Astrocyte of the spinal cord (primary cell): ENCODE measurements at regions not wholly inside any gene's neighbourhood (a gene's known extent, or its start where the extent isn't known, plus 50 kb on each side); places are given as distances from the start of the nearest gene placed in this dataset.
"Not testable (repeated sequence)": the region's sequence is repeated elsewhere in the genome, so short reads cannot be mapped to it uniquely, and the experiment has no call there.

Experiments used
- DNase-seq: peaks from one replicate; pipeline ENCODE4 v3.0.0; 2011; ENCODE audit warnings: low read depth, low spot score
- H3K4me3 ChIP-seq: 2 replicates; pipeline ENCODE4 v1.5.1; 2011; ENCODE audit warnings: low read depth, mild to moderate bottlenecking, low read length, moderate library complexity
- CTCF ChIP-seq: IDR thresholded peaks from 2 replicates; pipeline ENCODE4 v1.5.1; 2012; ENCODE audit warnings: low read depth, mild to moderate bottlenecking, low read length, inconsistent platforms
- in situ Hi-C: cut with HindIII; loops from 2 replicates; pipeline ENCODE4 v1.10.0; 2017; ENCODE audit warnings: low sequenced_read_pairs

GRCh38 chr10:45106236-45106856 is 105.6 kb downstream of the ZNF22 start:
- DNase-seq: no peak
- in situ Hi-C loops: no loop called here
- H3K4me3 ChIP-seq: no peak overlapping the region
- TF ChIP-seq CTCF: no peak

GRCh38 chr10:45111509-45111908 is 110.8 kb downstream of the ZNF22 start:
- in situ Hi-C loops: no loop called here
- TF ChIP-seq CTCF: no peak
- DNase-seq: no peak
- H3K4me3 ChIP-seq: no peak overlapping the region

GRCh38 chr10:45117940-45118339 is 117.2 kb downstream of the ZNF22 start:
- DNase-seq, in situ Hi-C loops, H3K4me3 ChIP-seq: not testable (repeated sequence)

GRCh38 chr10:45118929-45119328 is 118.2 kb downstream of the ZNF22 start:
- no peak for DNase-seq
- H3K4me3 ChIP-seq: no peak overlapping the region
- TF ChIP-seq CTCF: no peak
- in situ Hi-C loops: no loop called here

- DNase-seq, in situ Hi-C loops: not testable (repeated sequence)
Measured at GRCh38 chr10:45122180-45122860, 121.6 kb downstream of the ZNF22 start.

GRCh38 chr10:45135443-45136198 is 134.9 kb downstream of the ZNF22 start:
- no peak for TF ChIP-seq CTCF
- in situ Hi-C loops: no loop called here
- no peak overlapping the region for H3K4me3 ChIP-seq
- no peak for DNase-seq

More at GRCh38 chr10:45122180-45122860, 121.6 kb downstream of the ZNF22 start:
- not testable (repeated sequence) for H3K4me3 ChIP-seq

GRCh38 chr10:45136256-45136655 is 135.5 kb downstream of the ZNF22 start:
- in situ Hi-C loops: no loop called here
- DNase-seq: no peak
- no peak overlapping the region for H3K4me3 ChIP-seq
- TF ChIP-seq CTCF: no peak
